ENCODE measurements at regions not wholly inside any gene's neighbourhood (a gene's known extent, or its start where the extent isn't known, plus 50 kb on each side); places are given as distances from the start of the nearest gene placed in this dataset.

- TF ChIP-seq CHD7 (IDR thresholded peaks at IDR 0.05; ENCODE audit: insufficient replicate concordance, low read length) (no peak), CTCF (IDR thresholded peaks at IDR 0.05; ENCODE audit: control extremely low read depth in 1 of 3, insufficient read depth in 1 of 3, low read depth in 1 of 3, low read length in 3 of 3) (no peak), NRF1 (IDR thresholded peaks at IDR 0.05; ENCODE audit: low read depth, low read length) (no peak), RXRA (IDR thresholded peaks at IDR 0.05; ENCODE audit: insufficient read depth, low read depth, low read length) (no peak), YY1 (IDR thresholded peaks at IDR 0.05; ENCODE audit: low read depth, low read length) (no peak), POLR2AphosphoS5 (IDR thresholded peaks at IDR 0.05; ENCODE audit: low read depth, low read length) (no peak), EZH2 (IDR thresholded peaks at IDR 0.05; ENCODE audit: low read depth, low read length, severe bottlenecking) (no peak)
Observed at GRCh38 chr3:72380711-72381493, 467.3 kb downstream of the SHQ1 start (continued).

All from H1 (cell line).